HEK293 (cell line): ENCODE measurements at regions not wholly inside any gene's neighbourhood (a gene's known extent, or its start where the extent isn't known, plus 50 kb on each side); places are given as distances from the start of the nearest gene placed in this dataset.

Experiments
- CTCF ChIA-PET: fragments of 350-600 bp; formaldehyde crosslinking; extraction: SDS; loops from one replicate; lab custom pipeline; 2021; ENCODE audit warnings: antibody characterized with exemption; lab: Yijun Ruan, JAX
- POLR2A ChIA-PET: fragments of 300-600 bp; formaldehyde crosslinking; extraction: SDS; loops from one replicate; lab custom pipeline; 2020; ENCODE audit warnings: antibody characterized with exemption, inconsistent platforms; lab: Yijun Ruan, JAX
- H3K27ac ChIP-seq: fragments of 200-500 bp; sonication (Bioruptor generic); 2 replicates; pipeline ENCODE4 v1.5.1; 2014; ENCODE audit warnings: low read depth, low read length, control low read depth, inconsistent platforms; ENCODE audit errors: extremely low read depth
- H3K36me3 ChIP-seq, 2 experiments: fragments of 200-500 bp in 1 of 2; sonication (Bioruptor generic) in 1 of 2; 1 replicate in 1 of 2; 2 replicates in 1 of 2; pipeline ENCODE4 v1.5.1; 2014 to 2017; ENCODE audit warnings: inconsistent platforms in 2 of 2, low read length in 2 of 2; ENCODE audit not compliant: control insufficient read depth in 2 of 2, insufficient read depth in 1 of 2
- H3K4me1 ChIP-seq: fragments of 200-500 bp; sonication (Bioruptor generic); 2 replicates; pipeline ENCODE4 v1.5.1; 2014; ENCODE audit warnings: mild to moderate bottlenecking, low read length, inconsistent platforms; ENCODE audit not compliant: control insufficient read depth, insufficient read depth
- H3K4me3 ChIP-seq: 2 replicates; pipeline ENCODE4 v1.5.1; 2011; ENCODE audit warnings: low read depth, mild to moderate bottlenecking, control low read depth, low read length, moderate library complexity
- H3K9me3 ChIP-seq: fragments of 200-500 bp; sonication (Bioruptor generic); 2 replicates; pipeline ENCODE4 v1.5.1; 2014; ENCODE audit warnings: low read depth, low read length, inconsistent platforms; ENCODE audit not compliant: control insufficient read depth, insufficient read depth
- ELK4 ChIP-seq: IDR thresholded peaks from 2 replicates; pipeline ENCODE4 v1.6.1; 2011; ENCODE audit warnings: mild to moderate bottlenecking, low read depth, low read length, borderline replicate concordance
- HOXD13 ChIP-seq: sonication (generic); formaldehyde crosslinking; IDR thresholded peaks from 2 replicates; pipeline ENCODE4 v1.8.0; 2022; ENCODE audit warnings: missing genetic modification reagents, borderline replicate concordance
- PRDM6 ChIP-seq: fragments of 450-650 bp; formaldehyde crosslinking; IDR thresholded peaks from 2 replicates; pipeline ENCODE4 v1.5.1; 2017; ENCODE audit warnings: missing biosample characterization, missing genetic modification characterization
- SCRT1 ChIP-seq: fragments of 450-650 bp; formaldehyde crosslinking; IDR thresholded peaks from 2 replicates; pipeline ENCODE4 v1.5.1; 2016; ENCODE audit warnings: missing biosample characterization, missing genetic modification characterization, borderline replicate concordance
- YY1 ChIP-seq: fragments of 450-650 bp; formaldehyde crosslinking; IDR thresholded peaks from 2 replicates; pipeline ENCODE4 v1.5.1; 2018; ENCODE audit warnings: missing biosample characterization, missing genetic modification characterization
- ZBTB21 ChIP-seq: fragments of 450-650 bp; formaldehyde crosslinking; IDR thresholded peaks from 2 replicates; pipeline ENCODE4 v1.5.1; 2017; ENCODE audit warnings: missing biosample characterization, missing genetic modification characterization
- ZBTB6 ChIP-seq: fragments of 450-650 bp; formaldehyde crosslinking; IDR thresholded peaks from 2 replicates; pipeline ENCODE4 v1.5.1; 2017; ENCODE audit warnings: missing biosample characterization, missing genetic modification characterization
- ZNF10 ChIP-seq: fragments of 450-650 bp; formaldehyde crosslinking; IDR thresholded peaks from 2 replicates; pipeline ENCODE4 v1.5.1; 2017; ENCODE audit warnings: missing biosample characterization, missing genetic modification characterization
- ZNF24 ChIP-seq: fragments of 450-650 bp; formaldehyde crosslinking; IDR thresholded peaks from 2 replicates; pipeline ENCODE4 v1.5.1; 2016; ENCODE audit warnings: missing biosample characterization, missing genetic modification characterization
- ZNF302 ChIP-seq: fragments of 450-650 bp; formaldehyde crosslinking; IDR thresholded peaks from 2 replicates; pipeline ENCODE4 v1.5.1; 2016; ENCODE audit warnings: missing biosample characterization, missing genetic modification characterization, low read depth
- ZNF335 ChIP-seq: fragments of 450-650 bp; formaldehyde crosslinking; conservative IDR thresholded peaks from 2 replicates; pipeline ENCODE4 v1.5.1; 2016; ENCODE audit warnings: missing biosample characterization, missing genetic modification characterization
- ZNF366 ChIP-seq: fragments of 450-650 bp; formaldehyde crosslinking; conservative IDR thresholded peaks from 2 replicates; pipeline ENCODE4 v1.5.1; 2016; ENCODE audit warnings: missing biosample characterization, missing genetic modification characterization
- ZNF37A ChIP-seq: fragments of 450-650 bp; IDR thresholded peaks from 2 replicates; pipeline ENCODE4 v1.5.1; 2018; ENCODE audit warnings: missing biosample characterization, missing genetic modification characterization
- ZNF510 ChIP-seq: fragments of 450-650 bp; formaldehyde crosslinking; IDR thresholded peaks from 2 replicates; pipeline ENCODE4 v1.5.1; 2018; ENCODE audit warnings: mild to moderate bottlenecking, missing genetic modification characterization, missing biosample characterization; ENCODE audit not compliant: insufficient replicate concordance
- ZNF521 ChIP-seq: fragments of 450-650 bp; formaldehyde crosslinking; IDR thresholded peaks from 2 replicates; pipeline ENCODE4 v1.5.1; 2017; ENCODE audit warnings: missing biosample characterization, mild to moderate bottlenecking, missing genetic modification characterization
- ZNF544 ChIP-seq: fragments of 450-650 bp; formaldehyde crosslinking; IDR thresholded peaks from 2 replicates; pipeline ENCODE4 v1.5.0; 2017; ENCODE audit warnings: missing biosample characterization, missing genetic modification characterization
- ZNF548 ChIP-seq: fragments of 450-650 bp; formaldehyde crosslinking; IDR thresholded peaks from 2 replicates; pipeline ENCODE4 v1.5.1; 2016; ENCODE audit warnings: missing biosample characterization, missing genetic modification characterization
- ZNF555 ChIP-seq: fragments of 450-650 bp; formaldehyde crosslinking; conservative IDR thresholded peaks from 2 replicates; pipeline ENCODE4 v1.5.1; 2017; ENCODE audit warnings: missing biosample characterization, mild to moderate bottlenecking, missing genetic modification characterization, inconsistent platforms
- ZNF610 ChIP-seq: fragments of 450-650 bp; formaldehyde crosslinking; IDR thresholded peaks from 2 replicates; pipeline ENCODE4 v1.5.1; 2016; ENCODE audit warnings: missing biosample characterization, missing genetic modification characterization, borderline replicate concordance
- ZNF645 ChIP-seq: fragments of 450-650 bp; formaldehyde crosslinking; IDR thresholded peaks from 2 replicates; pipeline ENCODE4; 2016; ENCODE audit warnings: missing biosample characterization, missing genetic modification characterization
- ZNF670 ChIP-seq: fragments of 450-650 bp; formaldehyde crosslinking; IDR thresholded peaks from 2 replicates; pipeline ENCODE4 v1.5.1; 2016; ENCODE audit warnings: missing biosample characterization, missing genetic modification characterization, low read depth
- ZNF777 ChIP-seq: fragments of 450-650 bp; formaldehyde crosslinking; IDR thresholded peaks from 2 replicates; pipeline ENCODE4 v1.5.1; 2017; ENCODE audit warnings: missing biosample characterization, missing genetic modification characterization, borderline replicate concordance
- TF ChIP-seq, protein P1 (sequence below): fragments of 450-650 bp; formaldehyde crosslinking; IDR thresholded peaks from 2 replicates; pipeline ENCODE4 v1.5.1; 2016; ENCODE audit warnings: missing biosample characterization, missing genetic modification characterization, low read depth

DNA sequence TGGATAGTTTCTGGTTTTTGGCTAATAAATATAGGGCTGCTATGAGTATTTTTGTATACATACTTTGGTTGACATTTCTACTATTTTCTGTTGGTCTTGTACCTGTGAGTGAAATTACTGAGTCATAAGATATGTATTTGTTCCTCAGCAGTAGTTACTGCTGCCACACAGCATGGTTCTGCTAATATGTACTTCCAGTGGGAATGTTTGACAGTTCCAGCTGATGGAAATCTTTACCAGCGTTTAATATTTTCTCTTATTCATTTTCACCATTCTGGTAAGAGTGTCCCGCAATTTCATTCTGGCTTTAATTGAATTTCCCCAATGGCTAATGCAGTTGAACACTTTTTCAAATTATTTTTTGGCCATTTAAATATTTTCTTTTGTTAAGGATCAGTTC lies 57.9 kb upstream of the IL1R1 start:
- TF ChIP-seq, protein P1, sequence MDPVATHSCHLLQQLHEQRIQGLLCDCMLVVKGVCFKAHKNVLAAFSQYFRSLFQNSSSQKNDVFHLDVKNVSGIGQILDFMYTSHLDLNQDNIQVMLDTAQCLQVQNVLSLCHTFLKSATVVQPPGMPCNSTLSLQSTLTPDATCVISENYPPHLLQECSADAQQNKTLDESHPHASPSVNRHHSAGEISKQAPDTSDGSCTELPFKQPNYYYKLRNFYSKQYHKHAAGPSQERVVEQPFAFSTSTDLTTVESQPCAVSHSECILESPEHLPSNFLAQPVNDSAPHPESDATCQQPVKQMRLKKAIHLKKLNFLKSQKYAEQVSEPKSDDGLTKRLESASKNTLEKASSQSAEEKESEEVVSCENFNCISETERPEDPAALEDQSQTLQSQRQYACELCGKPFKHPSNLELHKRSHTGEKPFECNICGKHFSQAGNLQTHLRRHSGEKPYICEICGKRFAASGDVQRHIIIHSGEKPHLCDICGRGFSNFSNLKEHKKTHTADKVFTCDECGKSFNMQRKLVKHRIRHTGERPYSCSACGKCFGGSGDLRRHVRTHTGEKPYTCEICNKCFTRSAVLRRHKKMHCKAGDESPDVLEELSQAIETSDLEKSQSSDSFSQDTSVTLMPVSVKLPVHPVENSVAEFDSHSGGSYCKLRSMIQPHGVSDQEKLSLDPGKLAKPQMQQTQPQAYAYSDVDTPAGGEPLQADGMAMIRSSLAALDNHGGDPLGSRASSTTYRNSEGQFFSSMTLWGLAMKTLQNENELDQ (tag by site-specific recombination), result no peak
- TF ChIP-seq ZNF37A (tag by site-specific recombination), result no peak
- no peak for TF ChIP-seq ZNF10 (tag by site-specific recombination)
- no peak for TF ChIP-seq ZNF24
- TF ChIP-seq ZNF777 (tag by site-specific recombination), result no peak
- TF ChIP-seq ZNF335 (tag by site-specific recombination), result no peak
- TF ChIP-seq ZNF521, result no peak
- TF ChIP-seq HOXD13 (CRISPR knock-in tag), result no peak
- TF ChIP-seq ZNF548 (tag by site-specific recombination), result no peak
- no peak for TF ChIP-seq SCRT1 (tag by site-specific recombination)
- TF ChIP-seq ZNF555 (tag by site-specific recombination), result no peak
- no peak for TF ChIP-seq ZBTB6 (tag by site-specific recombination)
- TF ChIP-seq ZBTB21 (tag by site-specific recombination), result no peak
- no peak overlapping the region for H3K4me3 ChIP-seq
- H3K27ac ChIP-seq, result no peak overlapping the region
- H3K36me3 ChIP-seq, result no peaks in the 10 kb centered on the region
- H3K4me1 ChIP-seq, result no peaks in the 10 kb centered on the region
- ChIA-PET CTCF (interaction anchor here (1.1 kb wide), 1 partner anchor 11 kb away, joined by 3 read pairs; no protein-coding TSS in a partner anchor), POLR2A (no interaction called here)
- no peaks in the 10 kb centered on the region for H3K9me3 ChIP-seq

GRCh38 chr2:102085238-102085637 lies 57.3 kb upstream of the IL1R1 start:
- CTCF ChIA-PET, result no interaction called here

More at GRCh38 chr2:102085238-102085637, 57.3 kb upstream of the IL1R1 start:
- H3K36me3 ChIP-seq, result no peaks in the 10 kb centered on the region
- no peak overlapping the region for H3K4me3 ChIP-seq
- H3K9me3 ChIP-seq, result no peaks in the 10 kb centered on the region
- H3K4me1 ChIP-seq, result no peaks in the 10 kb centered on the region
- POLR2A ChIA-PET, result no interaction called here
- no peak for TF ChIP-seq ZNF670 (tag by site-specific recombination)
- no peak for TF ChIP-seq ELK4
- no peak for TF ChIP-seq ZNF521
- no peak for TF ChIP-seq YY1
- no peak for TF ChIP-seq ZNF510 (tag by site-specific recombination)
- no peak for TF ChIP-seq ZNF302 (tag by site-specific recombination)
- TF ChIP-seq PRDM6 (tag by site-specific recombination), result no peak
- TF ChIP-seq ZNF548 (tag by site-specific recombination), result no peak
- no peak for TF ChIP-seq ZNF777 (tag by site-specific recombination)
- no peak for TF ChIP-seq ZNF610 (tag by site-specific recombination)
- TF ChIP-seq ZNF645 (tag by site-specific recombination), result no peak
- TF ChIP-seq ZNF544 (tag by site-specific recombination), result no peak
- TF ChIP-seq ZNF366 (tag by site-specific recombination), result no peak
- H3K27ac ChIP-seq, result no peak overlapping the region
